DMS153 treated with DMSO at 0.1 percent for 48 hours (cell line): ENCODE measurements at regions not wholly inside any gene's neighbourhood (a gene's known extent, or its start where the extent isn't known, plus 50 kb on each side); places are given as distances from the start of the nearest gene placed in this dataset.
A peak's percentile ranks its signal among the peaks of the same experiment; 100 is the strongest.

Experiments used
- DNase-seq: peaks from one replicate; lab custom pipeline; 2025; ENCODE audit not compliant: unreplicated experiment; lab: John Stamatoyannopoulos, UW

DNA sequence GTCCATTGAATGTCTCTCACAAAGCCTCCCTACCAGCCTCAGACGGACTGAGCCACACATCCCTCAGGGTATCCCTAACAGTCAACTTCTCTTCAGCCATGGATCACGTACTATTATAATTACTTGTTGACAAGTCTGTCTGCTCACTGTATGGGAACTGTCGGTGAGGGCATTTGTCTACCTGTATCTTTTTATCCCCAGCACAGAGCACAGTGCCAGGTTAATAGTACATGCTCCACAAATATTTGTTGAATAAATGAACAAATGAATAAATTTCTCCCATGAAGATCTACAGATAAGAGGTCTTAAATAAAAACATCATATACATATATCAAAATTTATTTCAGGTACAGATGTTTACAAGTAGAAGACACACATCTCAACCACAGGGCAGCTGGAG, 414.0 kb downstream of the SOX9 start:
- DNase-seq = no peak

DNA sequence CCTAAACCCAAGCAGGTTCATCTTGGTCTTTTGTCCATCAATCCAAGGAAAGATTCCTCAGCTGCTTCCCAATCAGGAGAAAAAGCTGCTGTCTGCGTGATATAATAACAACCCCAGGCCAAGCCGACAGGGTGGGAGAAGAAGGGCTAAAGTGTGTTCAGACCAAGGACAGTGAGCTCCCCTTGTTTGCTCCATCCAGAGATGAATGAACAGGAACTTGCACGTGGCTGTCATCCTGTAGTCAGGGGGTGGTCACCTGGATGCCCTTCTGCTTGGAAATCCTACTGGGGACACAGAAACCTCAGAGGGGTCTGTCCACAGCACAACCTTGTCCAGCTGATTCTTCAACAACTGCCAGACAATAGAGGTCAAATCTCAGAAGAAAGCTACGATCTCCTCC, 414.5 kb downstream of the SOX9 start:
- no peak for DNase-seq

DNA sequence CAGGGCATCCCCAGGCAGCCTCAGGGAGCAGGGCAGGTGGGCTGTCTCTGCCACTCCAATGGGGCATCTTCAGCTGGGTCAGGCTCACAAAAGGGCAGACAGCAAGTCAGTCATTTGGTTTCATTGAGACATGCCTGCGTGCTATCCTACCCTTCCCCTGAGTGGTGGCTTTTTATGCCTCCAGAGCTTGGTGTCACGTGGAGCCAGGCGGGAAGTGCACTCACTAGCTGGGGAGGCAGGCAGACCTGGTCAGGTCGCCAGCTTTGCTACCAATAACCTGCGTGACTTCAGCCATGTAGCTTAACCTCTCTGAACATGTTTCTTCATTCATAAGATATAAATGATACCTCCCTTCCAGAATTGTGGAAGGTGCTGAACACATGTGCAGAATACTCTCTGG, 415.0 kb downstream of the SOX9 start:
- DNase-seq = no peak

DNA sequence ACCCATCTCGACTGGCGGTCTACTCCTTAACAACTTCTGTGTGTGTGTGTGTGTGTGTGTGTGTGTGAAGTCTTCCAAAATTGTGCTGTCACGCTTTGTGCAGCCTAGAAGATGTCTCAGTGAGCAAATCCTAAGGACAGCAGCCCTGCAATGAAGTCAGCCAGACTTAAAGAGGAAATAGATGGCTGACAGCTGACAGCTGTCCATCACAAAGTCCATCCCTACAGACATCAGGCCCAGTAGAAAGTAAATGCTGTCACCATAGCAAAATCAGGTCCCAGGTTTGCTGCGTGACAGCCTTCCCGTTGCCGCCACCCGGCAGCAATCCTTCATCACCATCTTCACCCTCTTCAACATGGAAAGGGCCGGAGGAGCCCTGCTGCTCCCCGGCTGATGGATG, 416.0 kb downstream of the SOX9 start:
- DNase-seq = no peak

DNA sequence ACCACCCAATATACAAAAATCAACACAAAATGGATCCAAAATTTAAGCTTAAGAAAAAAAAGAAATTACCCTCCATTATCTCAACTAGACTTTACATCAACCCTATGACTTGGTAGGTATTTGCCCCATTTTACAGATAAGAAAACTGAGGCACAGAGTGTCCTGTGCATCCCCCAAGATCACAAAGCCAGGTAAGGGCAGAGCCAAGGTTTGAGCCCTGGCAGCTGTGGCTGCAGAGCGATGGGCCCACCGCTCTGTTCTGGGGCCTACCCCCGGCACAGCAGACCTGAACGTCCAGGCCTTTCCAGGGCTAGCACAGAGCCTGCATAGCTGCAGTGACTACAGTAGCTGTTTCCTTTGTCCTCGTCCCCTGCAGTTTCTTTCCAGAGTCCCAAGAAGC, 417.6 kb downstream of the SOX9 start:
- DNase-seq = no peak

DNA sequence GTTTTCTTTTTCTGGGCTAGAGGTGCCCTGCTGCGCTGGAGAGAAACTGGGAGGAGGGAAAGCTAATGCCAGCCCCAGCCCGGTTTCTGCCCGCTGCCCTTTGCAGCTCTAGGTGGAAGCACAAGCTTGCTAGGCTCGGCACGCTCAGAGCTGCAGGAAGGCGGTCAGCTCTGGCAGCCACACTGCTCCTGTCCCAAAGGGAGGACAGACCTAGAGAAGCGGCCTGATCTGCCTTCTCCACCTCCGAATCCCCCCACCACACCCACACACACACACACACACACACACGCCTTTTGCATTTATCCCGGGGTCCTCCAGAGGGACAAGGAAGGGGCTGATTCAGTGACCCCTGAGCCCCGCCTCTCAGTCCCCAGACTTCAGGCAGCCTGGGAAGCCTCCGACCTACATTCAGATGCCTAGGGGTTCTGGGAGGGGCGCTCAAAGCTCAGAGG, 418.1 kb downstream of the SOX9 start:
- DNase-seq = no peak

DNA sequence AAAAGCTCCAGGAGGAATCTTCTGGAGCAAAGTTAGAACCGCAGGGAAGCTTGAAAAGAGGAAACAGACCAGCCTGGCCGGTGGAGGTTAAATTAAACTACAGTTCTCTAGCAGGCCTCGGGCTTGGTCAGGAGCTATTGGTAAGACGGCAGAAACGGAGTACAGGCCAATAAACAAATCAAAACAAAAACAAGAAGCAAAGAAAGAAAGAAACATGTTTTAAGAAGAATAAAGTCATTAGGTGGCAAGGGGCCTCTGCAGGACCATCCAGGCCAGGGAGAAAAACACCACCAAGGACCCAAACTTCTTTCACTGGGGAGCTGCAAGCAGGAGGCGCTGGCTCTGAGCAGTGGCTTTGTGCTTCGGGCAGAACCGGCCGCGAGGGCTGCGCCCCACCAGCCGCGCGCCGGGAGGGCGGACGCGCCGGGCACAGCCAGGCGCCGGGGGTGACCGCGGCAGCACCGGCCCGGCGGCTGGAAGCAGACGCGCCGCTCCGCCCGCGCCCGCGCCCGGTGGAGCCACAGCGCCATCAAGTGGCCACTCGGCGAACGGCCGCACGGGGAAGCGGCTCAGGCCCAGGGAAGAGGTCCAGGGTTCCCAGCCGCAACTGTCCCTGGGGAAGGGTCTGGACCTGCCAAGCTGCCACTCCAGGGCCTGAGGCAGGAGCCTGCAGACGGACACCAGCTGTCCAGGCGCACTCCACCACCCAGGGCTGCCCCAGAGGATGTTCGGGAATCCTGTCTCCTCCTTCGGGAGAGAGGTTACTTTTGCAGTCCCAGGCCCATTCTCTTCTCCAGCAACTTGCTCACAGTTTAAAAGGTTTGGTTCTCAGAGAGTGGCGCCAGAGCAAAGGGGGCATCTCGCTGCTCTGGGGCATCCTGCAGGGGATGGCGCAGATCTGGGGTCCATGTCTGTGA, 419.4 kb downstream of the SOX9 start:
- DNase-seq = peak; percentile 58

DNA sequence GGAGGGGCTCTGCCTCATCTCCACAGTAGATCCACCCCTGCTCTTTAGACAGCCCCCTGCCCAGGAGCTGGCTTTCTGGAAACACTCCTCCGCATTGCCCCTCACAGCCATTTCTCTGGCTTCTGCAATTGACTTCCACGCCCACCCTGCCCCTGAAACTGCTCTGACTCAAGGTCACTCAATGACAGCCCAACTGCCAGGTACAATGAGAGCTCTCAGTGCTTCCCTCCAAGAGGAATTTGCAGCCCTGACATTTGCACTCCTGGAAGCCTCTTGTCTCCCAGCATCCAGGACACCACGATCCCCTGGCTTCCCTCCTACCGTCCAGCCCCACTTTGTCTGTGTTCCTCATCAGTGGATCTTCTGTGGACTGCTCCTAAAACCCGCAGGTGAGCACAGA, 421.5 kb downstream of the SOX9 start:
- DNase-seq = no peak

DNA sequence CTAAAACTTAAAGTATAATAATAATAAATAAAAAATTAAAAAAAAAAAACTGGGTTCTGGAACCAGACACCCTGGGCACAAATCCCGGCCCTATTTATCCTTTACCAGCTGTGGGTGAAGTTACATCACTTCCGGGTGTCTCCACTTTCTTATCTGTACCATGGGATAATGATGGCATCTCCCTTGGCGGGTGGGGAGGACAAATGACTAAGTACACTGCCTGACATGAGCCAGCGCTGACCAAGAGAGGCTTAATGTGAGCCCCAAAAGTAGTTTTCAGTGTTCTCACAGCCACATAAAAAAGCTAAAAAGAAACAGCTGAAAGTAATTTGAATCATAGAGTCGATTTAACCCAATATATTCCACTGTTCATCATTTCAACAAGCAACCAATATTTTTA, 424.9 kb downstream of the SOX9 start:
- no peak for DNase-seq

DNA sequence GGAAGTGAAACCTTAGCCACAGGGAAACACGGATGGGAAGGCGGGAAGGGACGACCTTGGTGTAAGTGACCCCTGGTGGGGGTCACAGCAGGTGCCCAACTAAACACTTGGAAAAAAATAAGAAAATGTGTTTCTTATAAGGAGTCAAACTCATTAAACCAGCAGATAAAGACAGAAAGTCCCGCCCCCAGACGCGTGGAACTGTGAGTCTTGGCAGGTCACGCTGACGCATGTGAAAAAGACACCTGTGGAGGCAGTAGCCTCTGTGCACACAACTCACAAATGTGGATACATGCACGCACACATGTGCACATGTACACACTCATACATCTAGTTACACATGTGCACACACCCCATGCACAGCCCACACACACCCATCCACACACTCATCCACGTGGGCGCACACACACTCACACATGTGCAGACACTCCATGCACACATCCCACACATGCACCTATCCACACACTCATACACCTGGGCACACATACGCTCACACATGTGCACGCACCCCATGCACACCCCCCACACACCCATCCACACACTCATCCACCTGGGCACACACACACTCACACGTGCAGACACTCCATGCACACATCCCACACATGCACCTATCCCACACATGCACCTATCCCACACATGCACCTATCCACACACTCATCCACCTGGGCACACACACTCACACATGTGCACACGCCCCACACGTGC, 432.4 kb downstream of the SOX9 start:
- no peak for DNase-seq

DNA sequence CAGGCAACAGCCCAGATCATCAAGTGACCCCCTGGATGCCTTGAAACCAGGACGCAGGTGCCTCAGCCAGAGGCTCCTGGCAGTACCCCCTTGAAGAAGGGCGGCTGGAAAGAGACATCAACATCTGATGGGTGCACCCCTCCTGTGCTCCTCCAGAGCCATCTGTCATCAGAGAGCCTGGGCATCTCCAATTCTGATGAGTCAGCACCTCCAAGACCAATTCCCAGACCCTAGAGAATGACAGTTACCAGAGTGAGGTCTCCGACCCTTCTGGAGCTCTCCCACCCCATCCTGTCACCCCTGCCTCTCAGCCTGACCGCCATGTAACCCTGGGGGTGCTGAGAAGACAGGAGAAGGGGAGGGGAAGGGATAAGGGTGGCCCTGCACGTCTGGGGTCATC, 433.7 kb downstream of the SOX9 start:
- DNase-seq = no peak

DNA sequence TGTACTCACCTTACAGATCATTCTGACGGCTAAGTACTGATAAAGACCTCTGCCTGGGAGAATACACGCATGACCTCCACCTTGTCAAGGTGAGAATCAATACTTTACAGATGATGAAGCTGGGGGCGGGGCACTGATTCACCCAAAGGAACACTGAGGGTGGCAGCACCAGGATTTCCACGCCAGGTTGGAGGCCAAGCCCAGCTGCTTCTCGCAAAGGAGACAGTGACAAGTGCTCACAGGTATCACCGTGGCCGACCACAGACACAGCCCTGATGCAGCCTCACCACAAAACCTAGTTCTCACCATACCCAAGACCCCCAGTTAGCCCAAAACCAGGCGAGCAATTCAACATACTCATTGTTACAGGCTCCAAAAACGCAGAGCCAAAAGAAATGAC, 434.2 kb downstream of the SOX9 start:
- no peak for DNase-seq

DNA sequence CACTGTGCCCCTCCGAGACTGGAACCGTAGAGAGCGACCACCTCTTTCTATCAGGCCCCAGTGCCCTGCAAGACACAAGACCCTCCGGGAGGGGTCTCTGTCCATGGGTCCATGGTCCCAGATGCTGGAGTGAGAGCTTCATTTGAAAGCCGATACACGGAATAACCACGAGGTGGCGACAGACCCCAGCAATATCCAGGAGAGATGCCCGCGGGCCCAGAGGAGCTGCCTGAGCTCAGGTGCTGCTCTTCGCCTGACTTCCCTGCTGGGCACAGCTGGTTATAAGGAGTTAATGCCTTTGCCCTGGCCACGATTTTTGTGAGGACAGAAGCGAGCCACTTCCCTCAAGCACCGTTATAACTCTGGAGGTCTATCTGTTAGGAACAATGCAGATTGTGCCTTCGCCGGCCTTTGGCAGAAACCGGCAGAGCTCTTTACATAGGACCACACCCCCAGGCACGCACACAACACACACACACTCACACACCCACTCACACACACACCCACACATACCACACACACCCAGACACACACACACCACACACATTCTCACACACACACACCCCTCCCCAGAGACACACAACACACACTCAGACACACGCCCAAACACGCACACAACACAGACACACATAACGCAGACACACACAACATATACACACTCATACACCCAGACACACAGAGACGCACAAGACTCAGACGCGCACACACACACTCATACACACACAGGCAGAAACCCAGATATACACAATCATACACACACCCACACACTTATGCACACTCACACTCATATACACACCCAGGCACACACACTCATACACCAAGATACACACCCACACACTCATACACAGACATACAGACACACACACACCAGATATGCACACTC, 436.4 kb downstream of the SOX9 start:
- DNase-seq = no peak

DNA sequence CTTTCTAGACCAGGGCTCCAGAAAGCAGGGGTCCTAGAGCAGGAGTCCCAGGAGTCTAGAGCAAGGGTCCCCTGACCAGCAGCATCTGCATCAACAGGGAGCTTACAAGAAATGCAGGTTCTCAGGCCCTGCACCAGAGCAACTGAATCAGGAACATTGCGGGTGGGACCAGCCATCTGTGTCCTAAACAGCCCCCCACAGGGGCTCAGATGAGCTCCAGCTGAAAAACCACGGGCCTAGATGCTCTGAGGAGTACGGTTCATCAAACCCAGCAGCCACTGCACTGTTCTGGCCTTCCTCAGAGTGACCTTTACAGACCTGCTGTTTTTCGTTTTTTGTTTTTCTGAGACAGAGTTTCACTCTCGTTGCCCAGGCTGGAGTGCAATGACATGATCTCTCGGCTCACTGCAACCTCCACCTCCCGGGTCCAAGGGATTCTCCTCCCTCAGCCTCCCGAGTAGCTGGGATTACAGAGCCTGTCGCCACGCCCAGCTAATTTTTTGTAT, 438.2 kb downstream of the SOX9 start:
- DNase-seq = no peak

DNA sequence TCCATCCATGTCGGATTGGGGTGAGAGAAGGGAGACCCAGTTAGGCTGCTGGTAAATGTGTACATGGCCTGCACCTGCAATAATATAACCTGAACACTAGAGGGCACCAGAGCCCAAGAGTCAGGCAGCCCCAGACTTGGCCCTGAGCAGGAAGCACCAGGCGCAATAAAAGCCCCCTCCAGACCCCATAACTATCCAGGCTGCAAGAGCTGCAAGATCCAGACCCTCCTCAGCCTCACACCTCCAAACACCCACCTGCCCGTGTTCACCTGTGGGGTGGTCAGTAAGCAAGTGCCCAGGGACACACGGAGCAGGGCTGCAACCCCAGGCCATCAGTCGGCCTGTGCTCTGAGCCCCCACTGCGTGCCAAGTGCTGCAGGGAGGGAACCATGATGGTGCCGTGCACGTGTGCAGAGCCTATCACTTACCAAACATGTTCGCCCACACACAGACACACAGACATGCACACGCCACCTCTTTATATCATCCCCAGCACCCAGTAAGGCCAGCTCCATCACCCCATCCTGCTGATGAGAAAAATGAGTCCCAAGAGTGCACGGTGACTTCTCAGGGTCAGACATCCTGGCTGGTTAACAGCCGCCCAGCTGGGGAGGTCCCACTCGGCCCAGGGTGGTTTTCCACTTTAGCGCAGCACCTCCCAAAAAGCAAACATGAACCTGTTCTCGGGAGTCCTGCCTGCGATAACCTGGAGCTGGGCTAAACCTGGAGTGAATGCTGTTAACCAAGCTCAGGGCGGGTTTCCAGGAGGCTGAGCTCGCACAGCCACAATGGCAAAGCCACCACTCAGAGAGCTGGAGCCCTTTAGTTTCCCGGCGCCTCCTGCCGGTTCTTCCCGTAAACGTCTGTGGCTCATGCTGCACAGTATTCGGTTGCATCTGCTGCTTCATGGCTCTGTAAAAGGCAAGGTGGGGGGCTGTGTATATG, 439.8 kb downstream of the SOX9 start:
- peak; percentile 84 for DNase-seq

DNA sequence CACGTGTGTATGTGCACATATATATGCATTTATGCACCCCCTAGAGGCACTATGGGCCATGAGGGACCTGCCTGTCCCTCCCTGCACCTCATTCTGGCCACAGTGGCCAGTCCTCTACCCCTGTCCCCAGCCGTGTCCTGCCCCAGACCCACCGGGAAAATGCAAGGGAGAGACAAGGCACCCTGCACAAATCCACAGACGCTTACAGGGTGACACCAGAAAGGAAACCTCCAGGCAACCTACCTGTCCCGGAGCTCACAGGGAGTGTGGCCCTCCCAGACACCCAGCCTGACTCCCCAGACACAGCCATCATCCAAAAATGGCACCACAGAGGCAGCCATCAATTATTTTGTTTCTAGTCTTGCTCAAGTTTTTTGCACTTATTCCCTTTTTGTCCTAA, 440.4 kb downstream of the SOX9 start:
- no peak for DNase-seq

DNA sequence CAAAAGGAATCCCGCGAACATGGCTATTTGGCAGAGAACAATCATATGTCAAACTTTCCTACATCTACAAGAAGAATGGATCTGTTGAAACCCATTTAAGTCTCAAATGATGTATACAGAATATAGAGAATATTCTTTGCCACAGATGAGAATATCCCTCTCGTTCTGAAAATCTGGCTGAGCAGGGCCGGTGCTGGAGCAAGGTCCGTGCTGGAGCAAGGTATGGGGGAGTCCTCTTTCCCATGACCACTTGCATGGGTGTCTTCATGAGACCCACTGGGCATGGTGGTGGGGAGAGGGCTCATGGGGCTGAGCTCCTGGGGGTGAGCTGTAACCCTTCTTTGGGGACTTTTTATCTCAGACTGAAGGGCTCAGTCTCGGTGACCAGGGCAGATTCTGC, 440.9 kb downstream of the SOX9 start:
- DNase-seq = no peak

DNA sequence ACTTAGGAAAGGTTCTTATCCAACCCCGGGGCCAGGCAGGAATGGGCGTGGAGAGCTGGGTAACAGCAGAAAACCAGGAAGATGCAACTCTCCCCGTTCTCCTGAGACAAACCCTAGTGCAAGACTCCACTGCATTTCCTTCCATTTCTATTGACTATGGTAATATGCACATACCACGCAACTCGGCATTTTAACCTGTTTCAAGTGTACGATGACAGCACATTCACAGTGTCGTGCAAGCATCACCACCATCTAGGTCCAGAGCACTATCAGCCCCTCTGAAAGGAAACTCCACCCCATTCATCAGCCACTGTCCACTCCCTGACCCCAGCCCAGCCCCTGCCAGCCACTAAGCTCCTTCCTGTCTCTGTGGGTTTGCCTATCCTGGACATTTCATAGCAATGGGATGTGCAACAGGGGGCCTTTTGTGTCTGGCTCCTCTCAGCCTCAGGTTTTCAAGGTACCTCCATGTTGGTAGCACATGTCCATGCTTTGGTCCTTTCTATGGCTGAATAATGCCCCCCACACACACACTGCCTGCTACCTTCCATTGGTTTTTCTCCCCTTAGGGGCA, 441.9 kb downstream of the SOX9 start:
- no peak for DNase-seq

DNA sequence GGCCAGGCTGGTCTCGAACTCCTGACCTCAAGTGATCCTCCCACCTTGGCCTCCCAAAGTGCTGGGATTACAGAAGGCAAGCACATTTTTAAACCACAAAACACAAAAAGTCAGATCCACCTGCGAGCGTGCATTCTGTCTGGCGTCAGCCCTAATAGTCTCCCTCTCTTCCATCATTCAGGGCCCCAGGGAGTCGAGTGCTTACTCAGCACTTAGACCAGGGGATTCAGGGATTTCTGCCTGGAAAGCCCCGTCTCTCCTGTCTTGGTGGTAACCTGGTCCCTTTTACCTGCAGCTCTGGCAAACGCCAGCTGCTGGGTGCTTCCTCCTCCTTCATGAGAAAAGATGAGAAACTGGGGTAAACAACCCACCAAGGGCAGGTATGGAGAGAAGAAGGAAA, 443.1 kb downstream of the SOX9 start:
- no peak for DNase-seq

DNA sequence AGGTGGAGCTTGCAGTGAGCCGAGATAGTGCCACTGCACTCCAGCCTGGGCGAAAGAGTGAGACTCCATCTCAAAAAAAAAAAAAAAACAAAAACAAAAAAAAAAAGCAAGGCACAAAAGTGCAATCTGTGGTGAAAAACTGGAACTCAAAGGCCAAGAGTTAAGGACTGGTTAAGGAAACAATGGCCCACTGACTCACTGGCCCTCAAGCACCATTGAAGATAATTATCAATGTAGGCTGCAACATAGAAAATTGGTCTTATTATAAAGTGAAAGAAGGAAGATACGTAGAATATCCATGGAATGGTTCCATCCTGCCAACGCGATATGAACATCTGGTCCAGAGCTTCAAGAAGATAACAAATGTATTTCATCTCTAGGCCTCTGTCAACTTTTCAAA, 444.2 kb downstream of the SOX9 start:
- no peak for DNase-seq
